Thoracic aorta (tissue), 2 donors: ENCODE measurements at regions not wholly inside any gene's neighbourhood (a gene's known extent, or its start where the extent isn't known, plus 50 kb on each side); places are given as distances from the start of the nearest gene placed in this dataset.
A peak's percentile ranks its signal among the peaks of the same experiment; 100 is the strongest.

ENCODE experiments used
- ATAC-seq: fragments of 150-250 bp; one replicate; pipeline ENCODE4 v1.8.0; 2017; ENCODE audit warnings: low read depth; ENCODE audit not compliant: insufficient number of reproducible peaks, low FRiP score
- DNase-seq: peaks from one replicate; pipeline ENCODE4 v3.0.0-alpha.2; 2020; ENCODE audit warnings: low spot score
- H3K27ac ChIP-seq, 2 donors: fragments of 200-600 bp; sonication (generic); 1 replicate in 1 of 2; 2 replicates in 1 of 2; pipeline ENCODE4 v1.5.1; 2016; ENCODE audit warnings: mild to moderate bottlenecking in 2 of 2, moderate library complexity in 2 of 2
- H3K27me3 ChIP-seq: fragments of 200-600 bp; sonication (generic); replicated peaks from 2 replicates; pipeline ENCODE4 v1.6.0; 2016; ENCODE audit warnings: mild to moderate bottlenecking; ENCODE audit not compliant: insufficient read depth
- H3K36me3 ChIP-seq: fragments of 200-600 bp; sonication (generic); one replicate; pipeline ENCODE4 v1.5.1; 2016
- H3K4me1 ChIP-seq, 2 donors: fragments of 200-600 bp; sonication (generic); 1 replicate in 1 of 2; 2 replicates in 1 of 2; pipeline versions ENCODE4 v1.5.1 to v1.6.0; 2016; ENCODE audit warnings: low read depth in 2 of 2, mild to moderate bottlenecking in 1 of 2; ENCODE audit not compliant: control insufficient read depth in 1 of 2
- H3K4me3 ChIP-seq: fragments of 200-600 bp; sonication (generic); 2 replicates; pipeline ENCODE4 v1.5.1; 2016; ENCODE audit warnings: mild to moderate bottlenecking
- H3K9me3 ChIP-seq: fragments of 200-600 bp; sonication (generic); 2 replicates; pipeline ENCODE4 v1.5.1; 2016
- TF ChIP-seq, protein P1 (sequence below): fragments of 200-600 bp; sonication (generic); IDR thresholded peaks from one replicate; pipeline ENCODE4 v1.5.1; 2019; ENCODE audit warnings: antibody characterized with exemption

DNA sequence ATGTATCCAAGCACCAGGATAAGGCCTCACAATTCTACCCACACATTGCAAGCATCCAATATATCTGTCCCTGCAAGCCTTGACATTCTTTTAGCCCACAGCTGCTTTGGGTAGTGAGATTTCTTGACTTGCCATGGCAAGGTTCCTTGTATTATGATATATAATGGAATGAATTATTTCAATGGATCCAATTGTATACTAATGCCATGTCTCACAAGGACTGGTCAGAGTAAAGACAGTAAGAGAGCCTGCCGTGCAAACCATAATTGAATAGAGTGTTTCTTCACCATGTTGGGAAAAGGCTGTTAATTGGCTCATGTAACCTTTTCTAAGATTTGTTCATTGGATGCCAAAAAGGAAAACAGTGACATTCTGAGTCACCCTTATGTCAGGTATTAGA is 64.3 kb upstream of the RBBP8 start:
- H3K36me3 ChIP-seq, result no peaks in the 10 kb centered on the region
- H3K4me3 ChIP-seq, result no peak overlapping the region
- TF ChIP-seq, protein P1, sequence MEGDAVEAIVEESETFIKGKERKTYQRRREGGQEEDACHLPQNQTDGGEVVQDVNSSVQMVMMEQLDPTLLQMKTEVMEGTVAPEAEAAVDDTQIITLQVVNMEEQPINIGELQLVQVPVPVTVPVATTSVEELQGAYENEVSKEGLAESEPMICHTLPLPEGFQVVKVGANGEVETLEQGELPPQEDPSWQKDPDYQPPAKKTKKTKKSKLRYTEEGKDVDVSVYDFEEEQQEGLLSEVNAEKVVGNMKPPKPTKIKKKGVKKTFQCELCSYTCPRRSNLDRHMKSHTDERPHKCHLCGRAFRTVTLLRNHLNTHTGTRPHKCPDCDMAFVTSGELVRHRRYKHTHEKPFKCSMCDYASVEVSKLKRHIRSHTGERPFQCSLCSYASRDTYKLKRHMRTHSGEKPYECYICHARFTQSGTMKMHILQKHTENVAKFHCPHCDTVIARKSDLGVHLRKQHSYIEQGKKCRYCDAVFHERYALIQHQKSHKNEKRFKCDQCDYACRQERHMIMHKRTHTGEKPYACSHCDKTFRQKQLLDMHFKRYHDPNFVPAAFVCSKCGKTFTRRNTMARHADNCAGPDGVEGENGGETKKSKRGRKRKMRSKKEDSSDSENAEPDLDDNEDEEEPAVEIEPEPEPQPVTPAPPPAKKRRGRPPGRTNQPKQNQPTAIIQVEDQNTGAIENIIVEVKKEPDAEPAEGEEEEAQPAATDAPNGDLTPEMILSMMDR, result no peak
- no peaks in the 10 kb centered on the region for H3K4me1 ChIP-seq
- H3K9me3 ChIP-seq, result no peaks in the 10 kb centered on the region
- no peak overlapping the region for H3K27ac ChIP-seq
- H3K27me3 ChIP-seq, result no peaks in the 10 kb centered on the region
- ATAC-seq (no peak), DNase-seq (no peak)

DNA sequence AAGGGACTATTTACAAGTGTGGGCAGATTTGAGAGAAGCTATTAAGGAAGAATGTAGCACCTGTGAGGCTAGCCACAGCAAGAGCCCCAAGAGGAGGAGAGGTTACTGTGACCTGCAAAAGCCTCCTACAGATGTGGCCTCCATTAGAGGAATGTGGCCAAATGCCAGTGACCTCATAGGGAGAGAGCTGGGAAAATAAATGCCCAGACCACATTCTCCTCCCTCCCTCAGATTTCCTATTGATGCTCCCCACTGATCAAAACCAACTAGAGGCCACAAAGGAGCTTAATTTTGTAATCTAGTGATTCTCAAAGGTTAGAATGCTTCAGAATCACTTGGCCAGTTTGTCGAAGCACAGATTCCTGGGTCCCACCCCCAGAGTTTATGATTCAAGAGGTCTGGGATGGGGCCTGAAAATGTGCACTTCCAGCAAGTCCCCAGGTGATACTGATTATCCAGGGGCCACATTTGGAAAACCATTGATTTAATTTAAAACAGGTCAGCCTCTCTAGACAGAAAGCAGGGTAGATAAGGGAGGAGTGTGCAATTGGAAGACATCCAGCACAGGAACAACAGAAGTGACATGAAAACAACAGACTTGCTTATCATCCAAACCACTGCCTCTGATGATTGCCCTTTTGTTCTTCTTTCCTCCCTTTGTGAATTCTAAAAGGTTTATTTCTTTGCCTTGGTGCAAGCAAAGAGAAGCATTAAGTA is 61.2 kb upstream of the RBBP8 start:
- H3K27ac ChIP-seq, result no peak overlapping the region
- no peaks in the 10 kb centered on the region for H3K4me1 ChIP-seq
- no peaks in the 10 kb centered on the region for H3K27me3 ChIP-seq
- no peak overlapping the region for H3K4me3 ChIP-seq
- TF ChIP-seq, protein P1, result no peak
- no peaks in the 10 kb centered on the region for H3K9me3 ChIP-seq
- ATAC-seq (no peak), DNase-seq (no peak)
- H3K36me3 ChIP-seq, result no peaks in the 10 kb centered on the region

DNA sequence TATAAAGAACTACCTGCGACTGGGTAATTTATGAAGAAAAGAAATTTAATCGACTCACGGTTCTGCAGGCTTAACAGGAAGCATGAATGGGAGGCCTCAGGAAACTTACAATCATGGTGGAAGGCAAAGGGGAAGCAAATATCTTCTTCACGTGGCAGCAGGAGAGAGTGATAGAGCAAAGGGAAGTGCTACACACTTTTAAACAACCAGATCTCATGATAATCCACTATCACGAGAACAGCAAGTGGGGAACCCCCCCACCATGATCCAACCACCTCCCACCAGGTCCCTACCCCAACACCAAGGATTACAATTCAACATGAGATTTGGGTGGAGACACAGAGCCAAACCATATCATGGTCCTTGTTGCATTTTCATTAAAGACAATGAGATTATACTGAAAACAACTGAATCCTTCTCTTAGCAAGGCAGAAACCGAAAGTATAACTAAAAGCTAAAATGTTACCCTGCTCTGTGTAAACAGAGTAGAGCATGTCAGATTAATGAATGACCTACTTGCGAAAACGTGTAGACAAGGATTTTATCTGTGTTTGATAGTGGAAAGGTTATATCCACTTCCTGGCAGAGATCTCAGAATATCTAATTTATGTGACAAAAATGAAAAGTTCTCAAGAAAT is 60.1 kb upstream of the RBBP8 start:
- TF ChIP-seq, protein P1, result no peak
- ATAC-seq (no peak), DNase-seq (no peak)
- Histone ChIP-seq H3K9me3 (no peaks in the 10 kb centered on the region), H3K27me3 (no peaks in the 10 kb centered on the region), H3K4me3 (peak overlapping the region; percentile 16), H3K36me3 (no peaks in the 10 kb centered on the region), H3K4me1 (no peaks in the 10 kb centered on the region), H3K27ac (no peak overlapping the region)

DNA sequence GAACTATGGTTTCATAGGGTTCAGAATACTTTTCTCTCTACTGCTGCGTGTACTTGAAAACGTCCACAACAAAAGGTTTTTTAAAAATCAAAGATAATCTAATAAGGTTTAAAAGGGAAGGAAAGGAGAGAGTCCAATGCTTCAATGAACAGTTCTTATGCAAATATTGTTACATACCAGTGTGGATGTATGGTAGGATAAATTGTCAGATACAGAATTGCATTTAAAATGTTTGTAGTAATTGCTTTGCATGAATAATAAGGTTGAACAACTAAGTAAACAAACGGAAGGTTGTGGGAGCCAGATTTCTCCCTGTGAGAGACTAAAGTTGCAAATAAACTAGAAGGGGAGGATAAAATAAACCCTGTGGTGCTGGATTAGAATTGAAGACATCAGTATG is 53.8 kb upstream of the RBBP8 start:
- no peak overlapping the region for H3K27ac ChIP-seq
- DNase-seq, result no peak
- TF ChIP-seq, protein P1, result no peak

DNA sequence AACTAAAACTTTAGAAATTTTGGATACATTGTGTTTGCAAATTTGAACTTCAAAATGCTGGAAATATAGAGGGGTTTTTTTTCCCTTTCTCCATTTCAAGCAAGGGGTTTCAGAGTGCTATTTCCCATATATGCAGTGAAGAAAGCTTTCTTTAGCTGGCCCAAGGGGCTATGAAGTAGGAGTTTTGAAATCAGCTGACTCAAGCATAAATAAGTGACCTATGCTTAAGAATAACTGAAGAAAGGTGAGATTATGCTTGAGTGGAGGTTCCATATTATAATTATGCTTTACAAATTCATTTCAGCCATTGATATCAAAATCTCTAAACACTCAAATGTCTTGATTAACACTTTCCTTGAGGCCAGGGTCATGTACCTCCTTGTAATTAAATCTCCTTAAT is 51.0 kb upstream of the RBBP8 start:
- TF ChIP-seq, protein P1, result no peak
- Histone ChIP-seq H3K9me3 (no peaks in the 10 kb centered on the region), H3K27me3 (no peaks in the 10 kb centered on the region), H3K27ac (no peak overlapping the region), H3K4me1 (no peaks in the 10 kb centered on the region), H3K4me3 (no peak overlapping the region), H3K36me3 (no peaks in the 10 kb centered on the region)
- ATAC-seq, result no peak
- DNase-seq, result no peak

More for the DNA sequence above, 53.8 kb upstream of the RBBP8 start:
- Histone ChIP-seq H3K9me3 (no peaks in the 10 kb centered on the region), H3K4me1 (no peaks in the 10 kb centered on the region), H3K27me3 (no peaks in the 10 kb centered on the region), H3K4me3 (no peak overlapping the region), H3K36me3 (no peaks in the 10 kb centered on the region)
- no peak for ATAC-seq
